SW 1271 (cell line): ENCODE measurements at regions not wholly inside any gene's neighbourhood (a gene's known extent, or its start where the extent isn't known, plus 50 kb on each side); places are given as distances from the start of the nearest gene placed in this dataset.
"Not testable (repeated sequence)": the region's sequence is repeated elsewhere in the genome, so short reads cannot be mapped to it uniquely, and the experiment has no call there.

ENCODE experiments used
- DNase-seq, 2 experiments: peaks; one replicate each; lab custom pipeline; 2025; lab: John Stamatoyannopoulos, UW

DNA sequence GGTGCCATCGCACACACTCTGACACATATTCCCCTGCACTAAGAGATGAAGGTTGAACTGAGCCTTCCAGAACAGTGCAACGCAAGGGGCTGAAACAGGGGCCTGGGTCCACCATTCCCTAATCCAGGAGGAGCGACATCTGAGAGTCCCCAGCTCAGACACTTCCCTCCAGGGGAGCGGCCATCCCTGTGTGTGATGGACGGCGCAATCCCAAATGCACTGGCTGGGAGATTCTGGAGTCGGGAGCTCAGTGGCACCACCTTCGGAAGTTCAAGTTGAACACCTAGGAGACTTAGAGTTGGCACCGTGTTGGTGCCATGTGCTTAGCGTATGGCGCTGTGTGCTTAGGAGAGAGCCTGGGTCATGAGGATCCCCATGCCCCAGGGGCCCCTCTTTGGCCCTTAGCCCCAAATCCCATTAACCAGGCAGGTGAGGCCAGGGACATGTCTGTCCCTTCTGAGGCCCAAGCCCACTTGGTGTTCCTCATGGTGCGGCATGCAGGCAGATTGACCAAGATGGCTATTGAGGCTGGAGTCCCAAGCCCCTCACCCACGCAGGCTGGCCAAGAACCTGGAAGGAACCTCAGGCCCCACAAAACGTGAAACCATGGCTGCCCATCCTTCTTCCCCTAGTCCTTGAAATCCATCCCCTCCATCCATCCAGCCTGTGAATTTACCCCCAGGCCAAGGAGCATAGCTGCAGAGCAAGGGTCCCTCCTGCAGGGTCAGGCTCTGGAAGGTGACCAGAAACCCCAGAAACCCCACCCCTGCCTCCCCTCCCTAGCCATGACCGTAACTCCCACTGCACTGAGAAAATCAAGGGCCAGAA lies 114.1 kb upstream of the OTOS start:
- DNase-seq = no peak

DNA sequence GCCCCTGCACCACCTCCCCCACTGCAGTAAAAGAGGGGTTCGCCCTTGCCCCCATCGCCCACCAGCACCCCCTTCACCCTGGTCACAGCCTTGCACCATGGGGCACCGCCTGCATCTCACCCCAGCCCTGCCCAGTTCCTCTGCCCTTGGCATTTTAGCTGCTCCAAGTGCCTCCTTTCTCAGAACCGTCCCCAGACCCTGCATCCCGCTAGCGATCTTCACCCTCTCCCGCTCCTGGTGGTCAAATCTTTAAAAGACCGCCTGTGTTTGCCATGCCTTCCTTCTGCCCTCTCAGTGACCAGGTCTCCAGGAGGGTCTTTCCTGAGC lies 114.7 kb upstream of the OTOS start:
- no peak for DNase-seq

GRCh38 chr2:240255811-240256703 lies 115.6 kb upstream of the OTOS start:
- DNase-seq = no peak

DNA sequence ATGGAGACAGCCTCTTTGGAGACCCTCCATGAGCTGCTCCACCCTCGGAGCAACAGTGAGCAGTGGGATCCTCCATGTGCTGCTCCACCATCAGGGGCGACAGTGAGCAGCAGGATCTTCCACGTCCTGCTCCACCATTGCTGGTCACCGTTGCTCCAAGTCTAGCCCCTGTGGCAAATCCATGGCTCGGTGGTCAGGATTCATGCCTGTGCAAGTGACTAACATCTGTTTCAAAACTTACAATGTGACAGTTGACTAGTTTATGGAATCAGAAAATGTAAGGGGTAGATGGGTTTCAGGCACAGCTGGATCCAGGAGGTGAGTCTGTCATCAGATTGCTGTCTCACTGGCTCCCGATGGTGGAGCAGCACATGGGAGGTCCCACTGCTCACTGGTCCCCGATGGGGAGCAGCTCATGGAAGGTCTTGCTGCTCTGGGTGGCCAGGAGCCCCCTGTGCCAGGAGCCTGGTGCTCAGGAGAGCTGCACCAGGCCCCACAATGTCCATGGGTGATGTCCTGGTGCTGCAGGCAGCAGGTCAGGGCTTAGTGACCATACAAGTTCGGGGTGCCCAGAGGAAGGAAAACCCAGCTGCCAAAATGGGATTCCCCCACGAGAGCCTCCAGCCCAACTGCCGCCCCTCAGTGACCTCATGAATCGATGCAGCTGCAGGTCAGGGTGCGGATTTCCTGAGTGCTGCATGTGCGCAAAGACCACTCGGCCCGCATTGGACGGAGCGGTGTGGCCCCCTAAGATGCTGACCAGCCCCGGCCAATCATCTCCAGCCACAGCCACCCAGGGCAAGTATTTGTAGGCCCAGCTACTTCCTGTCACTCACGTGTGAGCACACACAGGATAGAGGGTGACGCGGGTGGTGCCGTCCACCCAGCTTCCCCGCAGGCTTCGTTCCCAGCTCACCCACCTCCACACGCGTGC lies 116.5 kb upstream of the OTOS start:
- DNase-seq = no peak

DNA sequence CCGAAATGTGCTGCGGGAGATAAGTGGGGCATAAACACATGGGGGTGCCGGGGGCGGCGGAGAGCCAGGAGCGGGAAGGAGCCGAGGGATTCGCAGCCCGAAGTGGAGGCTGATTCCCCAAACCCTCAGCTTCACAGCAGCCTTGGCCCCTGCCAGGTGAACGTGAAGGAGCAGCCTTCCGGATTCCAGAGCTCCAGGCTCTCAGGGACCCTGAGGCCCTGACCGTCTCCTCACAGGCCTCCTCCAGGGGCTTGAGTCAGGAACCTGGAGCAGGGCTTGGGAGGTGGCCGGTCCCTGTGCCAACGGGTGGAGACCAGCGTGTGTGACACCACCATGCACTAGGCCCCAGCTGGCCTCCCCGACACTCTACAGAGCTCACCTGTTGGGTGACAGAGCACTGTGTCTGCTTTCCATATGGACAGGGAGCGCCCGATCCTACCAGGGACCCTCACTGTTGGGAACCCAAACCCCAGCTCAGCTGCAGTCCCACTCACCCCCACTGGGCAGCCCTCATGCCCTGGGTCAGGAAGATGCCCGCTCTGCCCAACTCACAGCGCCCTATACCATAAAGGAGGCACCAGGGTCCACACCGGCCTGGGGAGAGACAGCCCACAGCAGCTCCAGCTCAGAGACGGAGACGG lies 117.6 kb upstream of the OTOS start:
- no peak for DNase-seq

DNA sequence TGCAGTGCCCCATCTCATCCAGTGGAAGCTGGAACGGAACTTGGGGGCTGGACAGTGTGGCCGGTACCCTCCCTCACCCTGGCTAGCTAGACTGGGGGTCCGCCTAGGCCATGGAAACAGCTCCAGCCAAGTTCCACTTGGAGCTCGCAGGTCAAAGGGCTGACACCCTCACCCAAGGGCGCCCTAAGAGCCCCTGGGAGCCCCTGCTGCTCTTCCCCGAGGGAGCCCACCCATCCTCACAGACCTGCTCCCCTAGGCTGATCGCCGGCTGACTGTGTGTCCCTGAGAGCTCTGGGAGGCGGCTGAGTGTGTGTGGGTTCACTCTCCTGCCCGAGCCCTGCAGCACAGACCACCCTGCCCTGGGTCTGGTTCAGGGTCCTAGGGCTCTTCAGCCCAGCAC lies 118.2 kb upstream of the OTOS start:
- DNase-seq = no peak

- DNase-seq = no peak
Measured at GRCh38 chr2:240259201-240259923, 118.9 kb upstream of the OTOS start.

- DNase-seq = no peak
Measured at GRCh38 chr2:240259924-240260529, 119.6 kb upstream of the OTOS start.

DNA sequence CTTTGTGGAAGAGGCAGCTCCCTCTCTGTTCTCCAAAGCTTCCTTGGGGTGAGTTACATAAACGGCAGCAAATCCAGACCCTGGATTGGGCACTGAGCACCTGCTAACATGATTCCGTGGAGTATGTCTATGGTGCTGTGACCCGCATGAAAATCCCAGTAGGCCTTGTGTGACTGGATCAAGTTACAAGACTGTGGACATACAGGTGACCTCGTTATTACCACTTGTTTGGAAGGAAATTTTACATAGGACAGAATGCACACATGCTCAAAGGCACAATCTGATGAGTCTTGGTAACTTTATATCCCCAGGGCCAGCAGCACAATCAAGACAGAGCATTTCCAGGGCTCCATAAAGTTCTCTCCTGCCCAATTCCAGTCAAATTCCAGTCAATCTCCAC lies 120.2 kb upstream of the OTOS start:
- no peak for DNase-seq

GRCh38 chr2:240262578-240262977 lies 122.1 kb upstream of the OTOS start:
- DNase-seq = not testable (repeated sequence)

GRCh38 chr2:240269380-240269779 lies 128.9 kb upstream of the OTOS start:
- DNase-seq = no peak

DNA sequence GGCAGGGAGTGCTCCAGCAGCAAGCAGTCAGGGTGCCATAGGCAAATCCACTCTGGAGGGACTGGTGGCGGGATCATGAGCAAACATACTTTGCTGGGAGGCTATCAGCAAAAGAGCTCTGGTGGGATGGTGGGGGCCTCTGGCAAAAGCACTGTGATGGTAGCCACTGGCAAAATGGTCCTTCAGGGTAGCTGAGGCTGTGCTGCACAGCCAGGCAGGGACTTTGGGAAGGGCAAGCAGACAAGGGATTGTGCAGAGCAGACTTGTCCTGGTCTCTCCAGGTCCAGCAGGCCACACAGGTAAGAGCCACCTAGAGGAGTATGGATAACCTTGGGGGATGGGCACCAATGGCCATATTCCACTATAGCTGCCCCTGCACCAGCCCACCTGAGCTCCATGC lies 129.4 kb upstream of the OTOS start:
- no peak for DNase-seq

DNA sequence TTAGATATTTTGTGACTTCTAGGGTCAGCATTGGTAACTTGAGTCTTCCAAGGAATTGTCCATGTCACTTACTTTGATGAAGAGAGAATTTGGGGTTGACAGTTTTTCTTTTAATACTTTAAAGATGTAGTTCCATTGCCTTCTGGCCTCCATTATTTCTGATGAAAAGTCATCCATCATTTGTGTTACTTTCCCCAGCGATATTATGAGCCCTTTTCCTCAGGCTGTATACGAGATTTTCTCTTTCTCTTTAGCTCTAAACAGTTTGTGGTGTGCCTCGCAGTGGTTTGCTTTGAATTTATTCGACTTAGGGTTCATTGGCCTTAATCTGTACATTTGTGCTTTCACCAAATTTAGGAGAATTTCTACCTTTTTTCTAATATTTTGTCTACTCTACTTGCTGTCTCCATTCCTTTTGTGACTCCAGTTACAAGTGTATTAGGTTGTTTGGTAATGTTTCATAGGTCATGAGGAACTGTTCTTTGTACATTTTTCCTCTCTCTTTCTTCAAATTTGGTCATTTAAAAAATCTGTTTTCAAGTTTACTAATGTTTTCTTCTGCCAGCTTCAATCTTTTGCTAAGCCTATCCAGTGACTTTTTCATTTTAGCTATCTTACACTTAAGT lies 131.4 kb upstream of the OTOS start:
- no peak for DNase-seq

GRCh38 chr2:240275386-240275785 lies 134.9 kb upstream of the OTOS start:
- DNase-seq = no peak

DNA sequence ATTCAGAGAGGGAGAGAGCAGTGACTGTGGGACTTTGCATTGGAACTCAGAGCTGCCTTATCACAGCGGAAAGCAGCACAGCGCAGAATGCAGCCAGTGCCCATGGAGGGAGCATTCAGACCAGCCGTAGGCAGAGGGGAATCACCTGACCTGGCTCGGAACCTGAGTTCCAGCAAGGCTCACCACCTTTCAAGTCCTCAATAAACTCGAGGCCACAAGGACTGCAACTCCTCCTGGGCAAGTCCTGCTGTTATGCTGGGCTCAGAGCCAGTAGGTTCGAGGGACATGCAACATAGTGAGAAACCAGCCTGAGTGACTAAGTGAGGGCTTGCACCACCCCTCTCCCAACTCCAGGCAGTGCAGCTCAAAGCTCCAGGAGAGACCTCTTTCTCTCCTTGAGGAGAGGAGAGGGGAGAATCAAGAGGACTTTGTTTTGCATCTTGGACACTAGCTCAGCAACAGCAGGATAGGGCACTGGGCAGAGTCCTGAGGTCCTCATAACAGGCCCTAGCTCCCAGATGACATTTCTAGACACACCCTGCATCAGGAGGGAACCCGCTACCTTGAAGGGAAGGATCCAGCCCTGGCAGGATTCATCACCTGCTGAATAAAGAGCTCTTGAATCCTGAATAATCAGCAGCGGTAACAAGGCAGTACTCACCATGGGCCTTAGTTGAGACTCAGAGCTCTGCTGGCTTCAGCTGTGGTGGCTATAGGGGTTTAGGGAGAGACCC lies 136.8 kb upstream of the OTOS start:
- no peak for DNase-seq

DNA sequence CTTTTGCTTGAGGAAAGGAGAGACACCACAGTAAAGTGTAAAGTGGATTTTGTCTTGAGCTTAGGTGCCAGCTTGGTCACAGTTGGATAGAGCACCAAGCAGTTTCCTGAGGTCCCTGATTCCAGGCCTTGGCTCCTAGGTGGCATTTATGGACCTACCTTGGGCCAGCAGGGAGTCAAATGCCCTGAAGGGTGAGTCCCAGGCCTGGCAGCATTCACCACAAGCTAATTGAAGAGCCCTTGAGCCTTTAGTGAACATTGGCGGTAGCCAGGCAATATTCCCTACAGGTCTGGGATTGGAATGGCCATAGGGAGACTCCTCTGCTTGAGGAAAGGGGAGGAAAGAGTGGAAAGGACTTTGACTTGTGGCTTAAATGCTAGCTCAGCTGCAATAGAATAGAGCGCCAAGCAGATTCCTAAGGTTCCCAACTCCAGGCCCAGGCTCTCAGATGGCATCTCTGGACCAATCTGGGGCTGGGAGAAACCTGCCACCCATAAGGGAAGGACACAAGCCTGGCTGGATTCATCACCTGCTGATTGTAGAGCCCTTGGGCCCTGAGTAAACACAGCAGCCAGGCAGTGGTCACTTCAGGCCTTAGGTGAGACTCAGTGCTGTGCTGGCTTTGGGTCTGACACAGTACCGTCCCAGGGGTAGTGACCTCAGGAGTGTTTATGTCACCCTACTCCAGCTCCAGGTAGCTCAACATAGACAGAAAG lies 137.5 kb upstream of the OTOS start:
- DNase-seq = no peak

DNA sequence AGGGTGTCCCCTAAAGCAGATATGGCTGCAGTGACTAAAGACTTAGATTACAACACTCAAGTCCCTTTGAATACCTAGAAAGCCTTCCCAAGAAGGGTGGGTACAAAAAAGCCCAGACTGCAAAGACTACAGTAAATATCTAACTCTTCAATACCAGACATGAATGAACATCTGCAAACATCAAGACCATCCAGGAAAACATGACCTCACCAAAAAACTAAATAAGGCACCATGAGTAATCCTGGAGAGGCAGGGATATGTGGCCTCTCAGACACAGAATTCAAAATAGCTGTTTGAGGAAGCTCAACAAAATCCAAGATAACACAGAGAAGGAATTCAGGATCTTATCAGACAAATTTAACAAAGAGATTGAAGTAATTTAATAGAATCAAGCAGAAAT lies 138.2 kb upstream of the OTOS start:
- DNase-seq = no peak

DNA sequence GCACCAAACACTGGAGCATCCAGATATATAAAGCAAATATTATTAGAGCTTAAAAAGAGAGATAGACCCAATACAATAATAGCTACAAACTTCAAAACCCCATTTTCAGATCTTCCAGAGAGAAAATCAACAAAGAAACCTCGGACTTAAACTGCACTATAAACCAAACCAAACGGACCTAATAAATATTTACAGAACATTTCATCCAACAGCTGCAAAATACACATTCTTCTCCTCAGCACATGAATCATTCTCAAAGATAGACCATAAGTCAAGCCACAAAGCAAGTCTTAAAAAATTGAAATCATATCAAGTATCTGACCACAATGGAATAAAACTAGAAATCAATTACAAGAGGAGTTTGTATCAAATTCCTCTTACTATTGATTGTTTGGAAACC lies 140.2 kb upstream of the OTOS start:
- DNase-seq = no peak
